ENCODE measurements at regions not wholly inside any gene's neighbourhood (a gene's known extent, or its start where the extent isn't known, plus 50 kb on each side); places are given as distances from the start of the nearest gene placed in this dataset.

GRCh38 chr18:68533641-68534040, 181.3 kb downstream of the TMX3 start:
- FAIRE-seq: no peak
- no peak for DNase-seq (ENCODE audit: extremely low spot score, insufficient read length, low read depth)

- no peak for DNase-seq (ENCODE audit: extremely low spot score, insufficient read length, low read depth)
- no peak for FAIRE-seq
Measured at GRCh38 chr18:68532328-68532885, 182.5 kb downstream of the TMX3 start.

DNA sequence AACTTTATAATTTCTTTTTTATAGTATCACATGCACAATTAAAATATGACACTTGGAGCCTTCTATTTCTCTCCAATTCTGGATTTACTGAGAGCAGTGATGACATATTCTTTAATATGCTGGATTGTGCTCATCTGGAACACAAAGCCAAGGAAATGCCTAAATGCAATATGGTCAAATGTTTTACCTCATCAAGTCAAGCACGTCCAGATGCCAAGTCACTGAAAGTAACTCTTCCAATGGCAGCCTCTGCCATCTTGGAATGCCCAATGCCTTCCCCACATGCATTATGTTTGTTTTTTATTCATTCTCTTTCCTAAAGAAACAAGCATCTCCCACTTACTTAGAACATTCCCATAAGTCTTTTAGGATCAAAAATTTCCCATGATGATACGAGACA, 189.8 kb downstream of the TMX3 start:
- FAIRE-seq (no peak), DNase-seq (ENCODE audit: extremely low spot score, insufficient read length, low read depth) (no peak)

GRCh38 chr18:68520406-68521075, 194.4 kb downstream of the TMX3 start:
- FAIRE-seq (no peak), DNase-seq (ENCODE audit: extremely low spot score, insufficient read length, low read depth) (no peak)

- DNase-seq (ENCODE audit: extremely low spot score, insufficient read length, low read depth): no peak
Measured at GRCh38 chr18:68519336-68519735, 195.6 kb downstream of the TMX3 start.

GRCh38 chr18:68509902-68510301, 205.0 kb downstream of the TMX3 start:
- FAIRE-seq (no peak), DNase-seq (ENCODE audit: extremely low spot score, insufficient read length, low read depth) (no peak)

More at GRCh38 chr18:68519336-68519735, 195.6 kb downstream of the TMX3 start:
- FAIRE-seq: no peak

GRCh38 chr18:68507781-68508180, 207.1 kb downstream of the TMX3 start:
- FAIRE-seq (no peak), DNase-seq (ENCODE audit: extremely low spot score, insufficient read length, low read depth) (no peak)

DNA sequence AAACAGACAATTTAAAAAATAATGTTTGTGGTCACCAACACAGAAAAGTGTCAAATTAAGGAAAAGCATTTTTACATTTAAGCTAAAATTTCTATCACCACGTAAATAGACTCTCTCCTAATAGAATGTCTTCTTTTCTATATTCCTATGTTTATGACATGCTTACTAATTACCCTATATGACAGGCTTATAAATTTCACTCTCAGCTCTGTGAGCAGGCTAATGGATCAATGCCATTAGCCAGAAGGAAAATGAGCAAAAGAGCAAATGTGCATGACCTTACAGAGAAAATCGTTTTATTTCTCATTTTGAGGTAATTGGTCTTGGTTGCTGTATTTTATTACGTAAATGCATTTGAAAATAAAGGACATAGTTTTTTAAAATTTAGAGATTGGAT, 209.7 kb downstream of the TMX3 start:
- no peak for FAIRE-seq
- no peak for DNase-seq (ENCODE audit: extremely low spot score, insufficient read length, low read depth)

DNA sequence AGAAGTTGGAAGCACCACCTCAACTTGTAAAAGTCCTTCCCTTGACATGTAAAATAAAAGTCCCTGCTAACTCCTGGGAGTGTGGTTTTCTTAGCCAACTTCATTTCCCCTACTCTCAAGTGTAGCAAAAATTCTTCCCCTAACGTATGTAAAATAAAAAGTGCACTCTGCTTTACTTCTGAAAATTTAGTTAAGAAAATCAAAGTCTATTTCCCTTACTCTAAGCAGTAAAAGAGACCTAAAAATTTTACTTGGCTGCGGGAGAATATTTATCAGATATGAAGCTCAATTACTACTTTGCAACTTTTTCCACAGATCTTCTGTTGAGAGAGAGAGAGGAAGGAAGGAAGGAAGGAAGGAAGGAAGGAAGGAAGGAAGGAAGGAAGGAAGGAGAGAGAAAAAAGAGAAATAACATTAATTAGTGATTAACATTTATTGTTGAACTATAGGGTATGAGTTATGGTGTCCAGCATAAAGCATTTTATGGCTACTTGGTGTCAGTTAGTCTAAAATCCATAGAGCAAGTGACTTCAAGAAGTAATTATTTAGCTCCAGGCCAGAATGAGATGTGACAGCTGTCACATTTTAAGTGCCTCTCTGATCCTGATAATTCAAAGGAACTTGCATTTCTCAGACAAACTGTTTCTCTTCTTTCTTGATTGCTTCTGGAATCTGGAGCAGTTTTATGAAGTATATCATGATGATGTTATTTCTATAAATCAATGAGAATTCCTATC, 210.3 kb downstream of the TMX3 start:
- FAIRE-seq (no peak), DNase-seq (ENCODE audit: extremely low spot score, insufficient read length, low read depth) (no peak)

DNA sequence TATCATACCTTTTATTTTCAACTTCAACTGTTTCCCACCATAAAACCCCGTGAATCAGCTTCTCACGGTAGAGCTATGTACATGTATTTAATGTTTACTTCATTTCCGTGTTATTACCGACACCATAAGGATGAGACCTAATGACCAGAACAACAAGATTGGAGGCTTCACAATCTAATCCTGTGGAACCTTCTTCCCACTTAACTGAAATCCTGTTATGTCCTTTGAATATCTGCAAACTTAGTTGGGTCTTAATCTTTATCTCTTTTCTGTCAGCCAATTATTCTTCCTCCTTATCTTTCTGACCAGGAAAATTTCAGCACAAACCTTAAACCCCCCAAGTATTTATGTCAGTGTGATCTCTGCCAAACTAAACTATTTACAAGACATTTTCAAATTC, 214.4 kb downstream of the TMX3 start:
- FAIRE-seq: no peak
- no peak for DNase-seq (ENCODE audit: extremely low spot score, insufficient read length, low read depth)

DNA sequence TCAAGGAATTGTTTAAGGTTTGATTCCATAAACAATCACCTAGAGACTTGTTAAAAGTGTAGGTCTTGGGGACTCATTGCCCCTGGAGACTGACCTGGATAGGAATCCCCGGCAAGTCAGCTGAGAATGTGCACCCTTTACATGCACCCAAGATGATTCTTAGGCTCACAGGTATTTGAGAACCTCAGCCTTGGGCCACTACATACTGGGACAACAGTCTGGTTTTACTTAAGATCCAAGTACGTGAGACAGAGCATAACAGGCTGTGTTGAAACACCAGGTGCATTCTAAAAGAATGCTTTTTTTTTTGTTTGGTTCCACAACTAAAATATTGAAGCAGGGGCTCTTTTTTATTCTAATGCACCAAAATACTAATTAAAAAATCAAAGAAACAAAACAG, 215.8 kb downstream of the TMX3 start:
- FAIRE-seq: no peak
- no peak for DNase-seq (ENCODE audit: extremely low spot score, insufficient read length, low read depth)

DNA sequence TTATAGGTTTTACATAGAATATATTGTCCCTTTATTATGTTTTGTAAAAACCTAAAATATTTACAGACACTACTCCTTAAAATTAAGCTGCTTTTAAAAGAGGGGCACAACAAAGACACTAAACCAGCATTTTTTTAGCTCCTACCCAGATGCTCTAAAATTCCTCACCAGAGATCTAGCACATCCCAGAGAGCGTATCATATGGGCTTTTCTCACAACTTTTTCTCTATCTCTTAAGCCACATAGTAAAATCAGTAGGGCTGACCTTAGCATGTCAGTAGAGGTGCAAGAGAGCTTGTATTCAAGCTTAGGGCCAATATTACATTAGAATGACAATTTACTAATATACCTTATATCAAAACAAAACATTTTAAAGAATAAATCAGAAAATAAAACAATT, 216.3 kb downstream of the TMX3 start:
- FAIRE-seq: no peak
- no peak for DNase-seq (ENCODE audit: extremely low spot score, insufficient read length, low read depth)

- DNase-seq (ENCODE audit: extremely low spot score, insufficient read length, low read depth) (no peak), FAIRE-seq (no peak)
Measured at GRCh38 chr18:68498185-68498584, 216.7 kb downstream of the TMX3 start.

DNA sequence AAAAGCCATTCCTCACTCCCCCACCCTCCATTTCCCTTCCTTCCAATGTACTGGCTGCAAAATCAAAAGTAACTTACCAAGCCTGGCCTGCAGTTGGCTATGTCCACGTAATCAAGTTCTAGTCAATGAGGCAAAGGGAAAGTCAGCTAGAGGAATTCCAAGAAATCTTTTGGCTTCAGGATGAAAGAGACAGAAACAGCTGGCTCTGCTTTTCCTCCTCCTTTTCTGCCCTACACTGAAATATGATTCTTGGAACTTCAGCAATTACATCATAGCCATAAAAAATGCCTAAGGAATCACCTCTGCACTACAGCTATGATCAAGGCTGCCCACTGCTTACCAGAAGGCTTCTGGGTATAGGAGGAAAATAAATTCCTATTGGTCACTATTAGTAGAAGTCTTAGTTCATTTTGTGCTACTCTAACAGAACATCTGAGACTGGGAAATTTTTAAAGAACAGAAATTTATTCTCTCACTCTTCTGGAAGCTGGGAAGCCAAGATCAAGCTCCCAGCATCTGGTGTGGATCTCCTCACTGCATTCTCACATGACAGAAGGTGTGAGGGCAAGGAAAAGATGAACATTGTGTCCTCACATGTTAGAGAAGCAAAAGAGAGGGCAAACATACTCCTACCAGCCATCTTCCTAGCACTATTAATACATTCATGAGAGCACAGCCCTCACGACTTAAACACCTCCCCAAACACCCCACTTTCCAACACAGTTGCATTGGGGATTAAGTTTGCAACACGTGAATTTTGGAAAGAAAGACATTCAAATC, 219.9 kb downstream of the TMX3 start:
- DNase-seq (ENCODE audit: extremely low spot score, insufficient read length, low read depth): no peak
- no peak for FAIRE-seq

- no peak for FAIRE-seq
- no peak for DNase-seq (ENCODE audit: extremely low spot score, insufficient read length, low read depth)
Measured at GRCh38 chr18:68489013-68489792, 225.7 kb downstream of the TMX3 start.

DNA sequence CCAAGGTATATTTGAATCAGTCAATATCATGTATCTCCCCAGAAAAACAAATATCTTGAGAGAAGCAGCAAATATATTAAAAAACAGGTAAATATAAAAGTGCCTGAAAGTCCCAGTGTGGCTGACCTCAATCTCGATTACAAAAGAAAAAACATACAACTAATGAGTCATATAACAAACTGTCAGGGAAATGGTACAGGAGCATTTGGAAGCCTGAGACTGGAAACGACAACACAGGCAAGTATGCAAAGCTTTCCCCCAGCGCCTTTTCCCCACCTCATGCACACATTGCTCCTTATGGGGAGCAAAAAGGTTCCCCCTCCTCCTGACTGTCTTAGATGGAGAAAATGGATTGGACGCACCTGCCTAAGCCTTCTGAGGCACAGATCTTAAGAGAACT, 230.7 kb downstream of the TMX3 start:
- no peak for FAIRE-seq
- no peak for DNase-seq (ENCODE audit: extremely low spot score, insufficient read length, low read depth)

DNA sequence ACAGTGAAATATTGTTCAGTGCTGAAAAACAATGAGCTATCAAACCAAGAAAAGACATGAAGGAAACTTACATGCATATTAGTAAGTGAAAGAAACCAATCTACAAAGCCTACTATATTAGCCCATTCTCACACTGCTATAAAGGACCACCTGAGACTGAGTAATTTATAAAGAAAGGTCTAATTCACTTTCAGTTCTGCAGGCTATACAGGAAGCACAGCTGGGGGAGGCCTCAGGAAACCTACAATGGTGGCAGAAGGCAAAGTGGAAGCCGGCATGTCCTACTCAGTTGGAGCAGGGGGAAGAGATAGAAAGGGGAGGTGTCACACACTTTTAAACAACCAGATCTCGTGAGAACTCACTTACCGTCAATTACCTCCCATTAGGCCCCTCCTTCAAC, 232.1 kb downstream of the TMX3 start:
- FAIRE-seq: no peak
- DNase-seq (ENCODE audit: extremely low spot score, insufficient read length, low read depth): no peak

GRCh38 chr18:68480196-68480595, 234.7 kb downstream of the TMX3 start:
- no peak for FAIRE-seq

DNA sequence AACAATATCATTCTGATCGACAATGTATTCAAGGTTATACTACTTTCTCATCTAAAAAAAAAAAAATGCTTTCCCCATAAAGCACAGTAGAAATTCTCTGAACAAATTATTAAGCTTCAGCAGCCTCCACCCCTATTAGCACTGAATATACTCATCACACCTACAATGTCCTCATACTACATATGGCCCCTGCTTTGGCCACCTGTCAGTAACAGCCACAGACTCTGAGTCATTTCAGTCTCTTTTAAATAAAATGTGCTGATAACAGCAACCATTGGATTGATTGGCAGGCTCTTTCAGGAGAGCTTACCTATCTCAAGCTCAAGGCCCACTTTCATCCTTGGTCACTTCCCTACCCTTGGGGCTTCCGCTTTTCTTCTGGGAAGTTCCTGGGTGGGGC, 236.7 kb downstream of the TMX3 start:
- no peak for DNase-seq (ENCODE audit: extremely low spot score, insufficient read length, low read depth)
- no peak for FAIRE-seq

More at GRCh38 chr18:68480196-68480595, 234.7 kb downstream of the TMX3 start:
- DNase-seq (ENCODE audit: extremely low spot score, insufficient read length, low read depth): no peak

GRCh38 chr18:68475883-68476282, 239.0 kb downstream of the TMX3 start:
- no peak for DNase-seq (ENCODE audit: extremely low spot score, insufficient read length, low read depth)
- no peak for FAIRE-seq

Data from GM18507 (cell line).